BJ (cell line): ENCODE measurements at regions not wholly inside any gene's neighbourhood (a gene's known extent, or its start where the extent isn't known, plus 50 kb on each side); places are given as distances from the start of the nearest gene placed in this dataset.
"Not testable (repeated sequence)": the region's sequence is repeated elsewhere in the genome, so short reads cannot be mapped to it uniquely, and the experiment has no call there.

Source experiments
- CTCF ChIA-PET: fragments of 350-600 bp; formaldehyde crosslinking; extraction: SDS; loops from one replicate; lab custom pipeline; 2021; ENCODE audit warnings: antibody characterized with exemption, inconsistent platforms; lab: Yijun Ruan, JAX
- POLR2A ChIA-PET: fragments of 300-600 bp; sonication (Branson Sonifier 250); formaldehyde crosslinking; extraction: SDS; loops from one replicate; lab custom pipeline; 2021; ENCODE audit warnings: antibody characterized with exemption; lab: Charles Lee
- DNase-seq: peaks from one replicate; pipeline ENCODE4 v3.0.0-alpha.2; 2011; ENCODE audit warnings: low read depth
- H3K27me3 ChIP-seq: 2 replicates; pipeline ENCODE4 v1.6.0; 2011; ENCODE audit warnings: low read length; ENCODE audit not compliant: control insufficient read depth, insufficient read depth
- H3K36me3 ChIP-seq: 2 replicates; pipeline ENCODE4 v1.5.1; 2011; ENCODE audit warnings: low read length; ENCODE audit not compliant: control insufficient read depth, insufficient read depth
- H3K4me3 ChIP-seq: 2 replicates; pipeline ENCODE4 v1.5.1; 2011; ENCODE audit warnings: low read depth, mild to moderate bottlenecking, control low read depth, low read length
- TF ChIP-seq, protein P1 (sequence below): IDR thresholded peaks from 2 replicates; pipeline ENCODE4 v1.5.1; 2011; ENCODE audit warnings: low read depth, mild to moderate bottlenecking, control low read depth, inconsistent platforms, low read length, moderate library complexity; ENCODE audit not compliant: insufficient read depth

DNA sequence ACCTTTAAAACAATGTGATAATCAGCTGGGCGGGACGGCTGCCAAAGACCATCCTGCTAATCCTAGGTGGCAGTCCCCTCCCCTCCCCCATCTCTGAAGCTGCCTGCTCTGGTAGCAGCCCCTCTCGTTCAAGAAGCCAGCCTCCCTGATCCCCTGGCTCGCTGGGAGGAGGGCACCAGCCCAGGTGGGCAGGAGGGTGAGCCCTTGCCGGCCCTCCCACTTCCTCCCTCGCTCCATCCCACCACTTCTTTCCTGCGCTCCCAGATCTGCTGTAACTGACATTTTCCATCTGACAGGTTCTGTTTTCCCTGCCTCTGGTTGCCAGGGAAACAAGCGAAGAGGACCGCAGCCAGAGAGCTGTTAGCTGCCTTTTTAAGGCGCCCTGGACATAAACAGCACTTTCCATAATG, 155.7 kb upstream of the TNRC6C start:
- ChIA-PET CTCF (no interaction called here), POLR2A (no interaction called here)
- no peak overlapping the region for H3K4me3 ChIP-seq
- H3K36me3 ChIP-seq: no peaks in the 10 kb centered on the region
- no peak for DNase-seq
- H3K27me3 ChIP-seq: peaks cover 5% of the 10 kb centered on the region
- TF ChIP-seq, protein P1, sequence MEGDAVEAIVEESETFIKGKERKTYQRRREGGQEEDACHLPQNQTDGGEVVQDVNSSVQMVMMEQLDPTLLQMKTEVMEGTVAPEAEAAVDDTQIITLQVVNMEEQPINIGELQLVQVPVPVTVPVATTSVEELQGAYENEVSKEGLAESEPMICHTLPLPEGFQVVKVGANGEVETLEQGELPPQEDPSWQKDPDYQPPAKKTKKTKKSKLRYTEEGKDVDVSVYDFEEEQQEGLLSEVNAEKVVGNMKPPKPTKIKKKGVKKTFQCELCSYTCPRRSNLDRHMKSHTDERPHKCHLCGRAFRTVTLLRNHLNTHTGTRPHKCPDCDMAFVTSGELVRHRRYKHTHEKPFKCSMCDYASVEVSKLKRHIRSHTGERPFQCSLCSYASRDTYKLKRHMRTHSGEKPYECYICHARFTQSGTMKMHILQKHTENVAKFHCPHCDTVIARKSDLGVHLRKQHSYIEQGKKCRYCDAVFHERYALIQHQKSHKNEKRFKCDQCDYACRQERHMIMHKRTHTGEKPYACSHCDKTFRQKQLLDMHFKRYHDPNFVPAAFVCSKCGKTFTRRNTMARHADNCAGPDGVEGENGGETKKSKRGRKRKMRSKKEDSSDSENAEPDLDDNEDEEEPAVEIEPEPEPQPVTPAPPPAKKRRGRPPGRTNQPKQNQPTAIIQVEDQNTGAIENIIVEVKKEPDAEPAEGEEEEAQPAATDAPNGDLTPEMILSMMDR: no peak

DNA sequence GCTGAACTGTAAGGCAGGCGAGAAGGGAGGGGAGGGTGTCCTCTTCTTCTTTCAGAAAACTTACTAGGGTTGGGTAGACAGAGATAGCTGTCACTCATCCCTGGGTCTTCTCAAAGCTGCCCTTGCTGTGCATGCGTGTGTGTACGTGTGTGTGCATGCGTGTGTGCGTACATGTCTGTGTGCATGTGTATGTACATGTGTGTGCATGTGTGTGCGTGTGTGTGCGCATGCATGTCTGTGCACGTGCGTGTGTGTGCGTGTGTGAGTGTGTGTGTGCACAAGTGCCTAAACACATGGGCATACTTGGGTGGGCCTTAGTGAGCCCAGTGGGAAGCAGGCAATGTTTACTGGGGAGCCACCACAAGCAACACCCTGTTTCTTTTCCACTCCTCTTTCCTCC, 154.8 kb upstream of the TNRC6C start:
- no peaks in the 10 kb centered on the region for H3K36me3 ChIP-seq
- ChIA-PET CTCF (no interaction called here), POLR2A (no interaction called here)
- DNase-seq: no peak
- peaks cover 5% of the 10 kb centered on the region for H3K27me3 ChIP-seq
- TF ChIP-seq, protein P1: no peak
- H3K4me3 ChIP-seq: no peak overlapping the region

DNA sequence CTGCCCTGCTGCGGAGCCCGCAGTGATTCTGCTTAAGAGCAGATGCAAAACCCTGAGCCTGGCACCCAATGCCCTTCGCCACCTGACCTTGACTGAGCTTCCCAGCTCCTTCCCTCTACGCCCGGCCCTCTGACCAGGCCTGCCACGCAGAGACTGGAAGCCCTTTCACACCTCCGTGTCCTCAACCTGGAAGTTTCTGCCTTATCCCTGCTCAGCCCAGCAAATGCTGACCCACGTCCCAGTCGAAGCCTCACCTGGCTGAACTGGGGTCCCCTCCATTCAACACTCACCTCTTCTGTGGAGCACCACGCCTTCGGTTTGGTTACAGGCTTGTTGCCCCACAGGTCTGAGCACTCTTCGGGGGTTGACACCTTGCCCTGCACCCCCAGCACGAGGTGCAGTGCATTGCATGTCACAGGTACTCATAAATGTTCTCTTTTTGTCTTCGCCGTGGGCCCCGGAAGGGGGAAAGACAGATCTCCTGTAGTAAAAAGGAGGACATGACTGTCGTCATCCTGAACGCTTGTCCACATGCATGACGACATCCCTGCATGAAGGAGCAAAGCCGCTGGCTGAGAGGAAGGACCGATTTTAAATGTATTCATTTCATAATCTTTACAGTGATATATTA, 153.6 kb upstream of the TNRC6C start:
- DNase-seq: no peak
- TF ChIP-seq, protein P1: no peak
- Histone ChIP-seq H3K36me3 (no peaks in the 10 kb centered on the region), H3K4me3 (no peak overlapping the region), H3K27me3 (peaks cover 5% of the 10 kb centered on the region)
- POLR2A ChIA-PET: no interaction called here
- CTCF ChIA-PET: no interaction called here

DNA sequence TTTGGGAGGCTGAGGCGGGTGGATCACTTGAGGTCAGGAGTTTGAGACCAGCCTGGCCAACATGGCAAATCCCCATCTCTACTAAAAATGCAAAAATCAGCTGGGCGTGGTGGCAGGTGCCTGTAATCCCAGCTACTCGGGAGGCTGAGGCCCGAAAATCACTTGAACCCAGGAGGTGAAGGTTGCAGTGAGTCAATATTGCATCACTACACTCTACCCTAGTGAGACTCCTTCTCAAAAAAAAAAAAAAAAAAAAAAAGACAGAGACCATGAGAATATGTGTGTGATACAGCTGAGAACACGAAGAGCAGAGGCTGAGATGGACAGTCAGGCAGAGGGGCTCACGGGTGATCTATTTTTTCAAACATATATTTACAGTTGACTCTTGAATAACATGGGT, 152.5 kb upstream of the TNRC6C start:
- POLR2A ChIA-PET, CTCF ChIA-PET: not testable (repeated sequence)

DNA sequence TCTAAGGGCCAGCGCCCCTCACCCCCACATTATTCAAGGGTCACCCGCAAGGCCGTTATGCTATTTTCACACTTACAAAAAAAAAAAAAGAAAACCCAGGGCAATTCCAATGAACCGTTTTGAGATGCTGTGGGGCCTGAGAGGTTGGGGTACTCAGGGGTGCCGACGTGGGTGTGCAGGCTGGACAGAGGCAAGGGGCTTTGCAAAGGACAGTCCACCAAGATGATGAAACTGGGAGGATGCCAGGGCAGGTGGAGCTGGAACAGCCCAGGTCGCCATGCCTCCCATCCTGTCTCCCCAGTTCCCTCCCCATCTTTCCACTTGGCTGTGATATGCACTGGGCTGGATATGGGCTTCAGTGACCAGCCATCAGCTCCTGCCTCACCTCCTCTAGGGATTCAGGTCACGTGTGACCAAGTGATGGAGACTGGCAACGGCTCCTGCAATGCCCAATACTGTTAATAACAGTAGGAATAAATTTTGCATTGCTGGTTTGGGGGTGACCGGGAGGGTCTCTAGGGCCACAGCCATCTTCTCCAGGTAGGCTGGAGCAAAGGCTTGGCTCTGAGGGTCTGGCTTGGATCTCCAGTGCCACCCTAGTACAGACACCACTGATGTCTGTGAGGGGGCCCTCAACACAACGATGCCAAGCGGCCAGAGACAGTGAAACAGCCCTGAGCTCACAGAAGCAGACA, 151.3 kb upstream of the TNRC6C start:
- H3K4me3 ChIP-seq: no peak overlapping the region
- no peaks in the 10 kb centered on the region for H3K36me3 ChIP-seq
- no peak for DNase-seq
- TF ChIP-seq, protein P1: no peak
- H3K27me3 ChIP-seq: peaks cover 4% of the 10 kb centered on the region
- CTCF ChIA-PET: no interaction called here
- POLR2A ChIA-PET: no interaction called here

More for the DNA sequence above, 152.5 kb upstream of the TNRC6C start:
- H3K4me3 ChIP-seq, H3K36me3 ChIP-seq, H3K27me3 ChIP-seq, DNase-seq: not testable (repeated sequence)
